ENCODE measurements at regions not wholly inside any gene's neighbourhood (a gene's known extent, or its start where the extent isn't known, plus 50 kb on each side); places are given as distances from the start of the nearest gene placed in this dataset.

- TF ChIP-seq IRF3 (IDR thresholded peaks at IDR 0.05; ENCODE audit: low read depth, low read length), result no peak
- TF ChIP-seq, protein P1, sequence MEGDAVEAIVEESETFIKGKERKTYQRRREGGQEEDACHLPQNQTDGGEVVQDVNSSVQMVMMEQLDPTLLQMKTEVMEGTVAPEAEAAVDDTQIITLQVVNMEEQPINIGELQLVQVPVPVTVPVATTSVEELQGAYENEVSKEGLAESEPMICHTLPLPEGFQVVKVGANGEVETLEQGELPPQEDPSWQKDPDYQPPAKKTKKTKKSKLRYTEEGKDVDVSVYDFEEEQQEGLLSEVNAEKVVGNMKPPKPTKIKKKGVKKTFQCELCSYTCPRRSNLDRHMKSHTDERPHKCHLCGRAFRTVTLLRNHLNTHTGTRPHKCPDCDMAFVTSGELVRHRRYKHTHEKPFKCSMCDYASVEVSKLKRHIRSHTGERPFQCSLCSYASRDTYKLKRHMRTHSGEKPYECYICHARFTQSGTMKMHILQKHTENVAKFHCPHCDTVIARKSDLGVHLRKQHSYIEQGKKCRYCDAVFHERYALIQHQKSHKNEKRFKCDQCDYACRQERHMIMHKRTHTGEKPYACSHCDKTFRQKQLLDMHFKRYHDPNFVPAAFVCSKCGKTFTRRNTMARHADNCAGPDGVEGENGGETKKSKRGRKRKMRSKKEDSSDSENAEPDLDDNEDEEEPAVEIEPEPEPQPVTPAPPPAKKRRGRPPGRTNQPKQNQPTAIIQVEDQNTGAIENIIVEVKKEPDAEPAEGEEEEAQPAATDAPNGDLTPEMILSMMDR (IDR thresholded peaks at IDR 0.05), result no peak
- TF ChIP-seq RFX5 (IDR thresholded peaks at IDR 0.05; ENCODE audit: low read length), result no peak
- TF ChIP-seq, protein P2, sequence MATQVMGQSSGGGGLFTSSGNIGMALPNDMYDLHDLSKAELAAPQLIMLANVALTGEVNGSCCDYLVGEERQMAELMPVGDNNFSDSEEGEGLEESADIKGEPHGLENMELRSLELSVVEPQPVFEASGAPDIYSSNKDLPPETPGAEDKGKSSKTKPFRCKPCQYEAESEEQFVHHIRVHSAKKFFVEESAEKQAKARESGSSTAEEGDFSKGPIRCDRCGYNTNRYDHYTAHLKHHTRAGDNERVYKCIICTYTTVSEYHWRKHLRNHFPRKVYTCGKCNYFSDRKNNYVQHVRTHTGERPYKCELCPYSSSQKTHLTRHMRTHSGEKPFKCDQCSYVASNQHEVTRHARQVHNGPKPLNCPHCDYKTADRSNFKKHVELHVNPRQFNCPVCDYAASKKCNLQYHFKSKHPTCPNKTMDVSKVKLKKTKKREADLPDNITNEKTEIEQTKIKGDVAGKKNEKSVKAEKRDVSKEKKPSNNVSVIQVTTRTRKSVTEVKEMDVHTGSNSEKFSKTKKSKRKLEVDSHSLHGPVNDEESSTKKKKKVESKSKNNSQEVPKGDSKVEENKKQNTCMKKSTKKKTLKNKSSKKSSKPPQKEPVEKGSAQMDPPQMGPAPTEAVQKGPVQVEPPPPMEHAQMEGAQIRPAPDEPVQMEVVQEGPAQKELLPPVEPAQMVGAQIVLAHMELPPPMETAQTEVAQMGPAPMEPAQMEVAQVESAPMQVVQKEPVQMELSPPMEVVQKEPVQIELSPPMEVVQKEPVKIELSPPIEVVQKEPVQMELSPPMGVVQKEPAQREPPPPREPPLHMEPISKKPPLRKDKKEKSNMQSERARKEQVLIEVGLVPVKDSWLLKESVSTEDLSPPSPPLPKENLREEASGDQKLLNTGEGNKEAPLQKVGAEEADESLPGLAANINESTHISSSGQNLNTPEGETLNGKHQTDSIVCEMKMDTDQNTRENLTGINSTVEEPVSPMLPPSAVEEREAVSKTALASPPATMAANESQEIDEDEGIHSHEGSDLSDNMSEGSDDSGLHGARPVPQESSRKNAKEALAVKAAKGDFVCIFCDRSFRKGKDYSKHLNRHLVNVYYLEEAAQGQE (IDR thresholded peaks at IDR 0.05; ENCODE audit: low read depth, low read length), result no peak
- no peak for TF ChIP-seq POLR2AphosphoS5 (IDR thresholded peaks at IDR 0.05; ENCODE audit: low read depth, low read length)
- no peak for TF ChIP-seq TCF12 (IDR thresholded peaks at IDR 0.05)
- TF ChIP-seq, protein P3, sequence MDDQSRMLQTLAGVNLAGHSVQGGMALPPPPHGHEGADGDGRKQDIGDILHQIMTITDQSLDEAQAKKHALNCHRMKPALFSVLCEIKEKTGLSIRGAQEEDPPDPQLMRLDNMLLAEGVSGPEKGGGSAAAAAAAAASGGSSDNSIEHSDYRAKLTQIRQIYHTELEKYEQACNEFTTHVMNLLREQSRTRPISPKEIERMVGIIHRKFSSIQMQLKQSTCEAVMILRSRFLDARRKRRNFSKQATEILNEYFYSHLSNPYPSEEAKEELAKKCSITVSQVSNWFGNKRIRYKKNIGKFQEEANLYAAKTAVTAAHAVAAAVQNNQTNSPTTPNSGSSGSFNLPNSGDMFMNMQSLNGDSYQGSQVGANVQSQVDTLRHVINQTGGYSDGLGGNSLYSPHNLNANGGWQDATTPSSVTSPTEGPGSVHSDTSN (IDR thresholded peaks at IDR 0.05), result no peak
- no peak for TF ChIP-seq EZH2phosphoT487 (IDR thresholded peaks at IDR 0.05; ENCODE audit: borderline replicate concordance, low read depth)
- no peak for TF ChIP-seq MEF2A (IDR thresholded peaks at IDR 0.05; ENCODE audit: borderline replicate concordance, low read depth)
- no peak for TF ChIP-seq EP300 (IDR thresholded peaks at IDR 0.05; ENCODE audit: borderline replicate concordance in 1 of 2, low read depth in 1 of 2, low read length in 1 of 2)
- TF ChIP-seq RCOR1 (IDR thresholded peaks at IDR 0.05; ENCODE audit: low read length), result no peak
- no peak for TF ChIP-seq CHD2 (IDR thresholded peaks at IDR 0.05; ENCODE audit: low read length, partially characterized antibody)
Observed at GRCh38 chr2:76312236-76312635, 601.5 kb upstream of the GCFC2 start.
